Stimulated activated CD4-positive, alpha-beta T cell treated with anti-CD3 and anti-CD28 coated beads, TNF-alpha, amount 100 ng/mL, for 24 hours (primary cell): ENCODE measurements at regions not wholly inside any gene's neighbourhood (a gene's known extent, or its start where the extent isn't known, plus 50 kb on each side); places are given as distances from the start of the nearest gene placed in this dataset.
"Not testable (repeated sequence)": the region's sequence is repeated elsewhere in the genome, so short reads cannot be mapped to it uniquely, and the experiment has no call there.

ENCODE experiments used
- DNase-seq, 3 experiments: peaks; one replicate each; pipeline ENCODE4 v3.0.0-alpha.2; 2020; ENCODE audit warnings: low read depth in 3 of 3

DNA sequence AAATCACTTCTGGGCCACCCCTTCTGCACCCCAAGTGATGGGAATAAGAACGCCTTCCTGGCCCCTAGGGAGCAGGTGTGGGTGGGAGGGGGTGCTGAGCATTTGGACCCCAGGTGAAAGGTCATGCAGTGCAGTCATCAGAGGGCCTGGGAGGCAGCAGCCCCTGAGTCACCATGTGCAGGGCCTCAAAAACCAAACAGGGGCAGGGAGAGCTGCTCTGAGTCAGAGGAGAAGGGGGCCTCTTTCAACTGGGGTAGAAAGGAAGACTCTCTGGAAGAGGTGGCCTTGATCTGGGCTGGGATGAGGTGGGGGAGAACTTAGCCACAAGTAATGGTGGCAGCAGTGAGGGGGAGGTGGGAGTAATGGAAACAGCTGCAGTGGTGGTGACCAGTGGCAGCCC lies 164.3 kb downstream of the BUB3 start:
- DNase-seq, result no peak

DNA sequence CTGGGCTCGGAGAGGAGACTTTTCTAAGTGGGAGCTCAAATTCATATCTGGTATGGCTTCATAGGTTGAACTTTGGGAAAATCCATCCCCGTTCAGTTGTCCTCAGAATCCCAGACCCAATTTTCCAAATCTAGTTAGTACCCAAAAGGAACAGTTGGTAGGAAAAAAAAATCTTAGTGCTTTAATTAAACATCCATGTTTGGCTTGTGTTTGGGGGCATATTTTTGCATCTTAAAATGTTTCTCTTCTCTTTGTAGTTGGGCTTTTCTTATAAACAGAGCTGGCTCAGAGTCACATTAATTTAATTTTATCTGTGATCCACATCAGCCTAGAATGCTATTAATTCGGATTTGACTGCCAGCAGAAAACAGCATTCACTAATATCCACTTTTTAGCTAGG lies 165.9 kb downstream of the BUB3 start:
- no peak for DNase-seq

DNA sequence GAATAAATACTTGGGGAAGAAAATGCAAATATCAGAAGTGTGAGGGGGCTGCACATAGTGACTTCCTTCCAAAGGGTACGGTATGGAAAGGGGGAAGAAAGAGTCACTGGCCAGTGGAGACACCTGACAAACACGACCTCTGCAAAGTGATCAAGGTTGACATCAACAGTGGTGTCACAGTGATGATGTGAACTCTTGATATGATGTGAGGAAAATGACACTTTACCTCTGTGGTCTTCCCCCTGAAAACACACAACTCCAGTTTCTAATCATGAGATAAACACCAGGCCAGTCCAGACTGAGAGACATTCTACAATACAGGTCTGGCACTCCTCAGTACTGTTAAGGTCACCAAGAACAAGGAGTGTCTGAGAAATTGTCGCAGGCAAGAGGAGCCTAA lies 169.7 kb downstream of the BUB3 start:
- no peak for DNase-seq

DNA sequence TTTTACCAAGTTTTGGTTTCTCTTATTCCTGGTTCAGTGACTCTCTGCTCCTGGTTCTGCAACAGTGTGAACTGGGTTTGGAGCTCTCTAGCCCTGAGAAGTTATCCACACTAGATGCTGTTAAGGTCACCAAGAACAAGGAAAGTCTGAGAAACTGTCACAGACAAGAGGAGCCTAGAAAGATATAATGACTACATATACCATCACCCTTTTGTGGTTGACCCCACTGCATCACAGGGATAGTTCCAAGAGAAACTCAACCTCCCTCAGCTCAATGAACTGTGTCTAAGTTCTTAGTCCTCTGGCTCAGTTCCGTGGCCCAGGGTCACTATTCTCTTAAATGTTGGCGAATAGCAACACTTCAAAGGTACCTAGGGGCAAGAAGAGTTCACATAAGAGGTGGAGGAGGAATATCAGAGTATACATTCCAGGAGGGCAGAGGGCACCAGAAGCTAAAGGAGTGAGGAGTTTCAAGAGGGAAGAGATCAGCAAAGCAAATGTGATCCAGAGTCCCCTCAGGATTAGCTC lies 171.5 kb downstream of the BUB3 start:
- DNase-seq, result no peak

DNA sequence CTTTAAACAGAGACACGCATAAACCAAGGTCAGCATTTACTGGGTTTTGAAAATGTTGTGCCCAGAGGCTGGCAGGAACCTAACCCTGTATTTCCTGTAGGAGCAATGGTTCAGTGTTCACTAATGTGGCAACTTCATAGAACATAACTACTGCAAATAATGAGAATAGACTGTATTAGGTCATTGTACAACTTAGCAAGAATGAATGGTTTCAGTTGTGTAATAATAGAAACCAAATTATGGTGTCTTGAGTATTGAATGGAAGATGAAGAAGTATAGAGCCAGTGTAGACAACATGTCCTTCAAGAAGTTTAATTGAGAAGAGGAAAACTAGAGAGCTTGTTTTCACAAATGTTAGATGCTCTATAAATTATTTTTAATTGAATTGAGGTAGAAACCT lies 172.5 kb downstream of the BUB3 start:
- DNase-seq, result no peak

DNA sequence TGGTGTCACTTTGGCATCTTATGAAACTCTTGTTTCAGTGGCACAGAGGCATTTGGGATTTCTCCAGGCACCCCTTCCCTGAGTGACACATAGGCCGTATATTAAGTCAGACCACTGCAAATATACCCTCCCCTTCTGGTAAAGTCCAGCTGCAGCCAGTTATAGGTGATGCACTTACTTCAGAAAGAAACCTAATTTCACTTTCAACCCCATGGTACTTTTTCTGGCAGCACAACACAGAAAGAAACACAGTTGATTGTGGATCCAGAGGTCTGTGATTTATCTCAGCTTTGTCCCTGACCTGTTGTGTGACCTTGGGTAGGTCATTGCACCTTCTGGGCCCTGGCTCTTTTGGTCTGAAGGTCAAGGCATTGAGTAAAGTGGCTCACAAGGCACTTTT lies 173.2 kb downstream of the BUB3 start:
- DNase-seq, result no peak

DNA sequence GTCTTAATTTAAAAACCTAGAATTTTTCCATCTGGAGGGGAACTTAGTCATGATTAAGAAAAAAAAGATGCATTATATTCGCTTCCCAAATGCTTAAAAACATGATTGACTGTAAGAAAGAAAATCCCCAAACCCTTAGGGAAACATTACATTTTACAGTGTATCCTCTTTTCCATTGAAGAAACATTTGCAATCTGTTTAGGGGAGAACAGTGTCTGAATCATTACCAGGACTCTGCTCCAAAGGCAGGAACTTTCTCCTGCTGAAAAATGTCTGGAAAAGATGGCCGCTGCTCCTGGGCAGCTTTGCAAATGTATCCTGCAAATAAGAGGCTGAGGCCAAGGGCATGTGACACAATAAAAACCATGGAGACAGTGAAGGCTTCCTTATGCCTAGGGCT lies 173.7 kb downstream of the BUB3 start:
- DNase-seq, result no peak

DNA sequence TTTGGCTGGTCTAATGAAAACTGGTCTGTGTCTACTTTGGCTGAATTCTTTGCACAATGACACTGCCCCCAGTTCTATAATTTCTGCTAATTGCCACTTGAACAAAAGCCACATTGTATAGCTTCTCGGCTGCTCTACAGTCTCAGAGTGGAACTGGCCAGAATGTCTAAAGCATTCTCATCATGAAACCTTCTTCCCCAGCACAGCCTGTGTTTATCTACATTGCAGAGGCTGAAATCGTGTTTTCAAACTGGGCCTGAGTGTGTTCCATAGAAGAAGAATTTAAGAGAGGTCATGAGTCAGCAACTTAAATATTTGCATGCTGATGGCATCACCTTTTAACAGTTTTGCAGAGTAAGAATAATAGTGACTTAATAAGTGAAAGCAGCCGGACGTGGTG lies 177.2 kb downstream of the BUB3 start:
- no peak for DNase-seq

DNA sequence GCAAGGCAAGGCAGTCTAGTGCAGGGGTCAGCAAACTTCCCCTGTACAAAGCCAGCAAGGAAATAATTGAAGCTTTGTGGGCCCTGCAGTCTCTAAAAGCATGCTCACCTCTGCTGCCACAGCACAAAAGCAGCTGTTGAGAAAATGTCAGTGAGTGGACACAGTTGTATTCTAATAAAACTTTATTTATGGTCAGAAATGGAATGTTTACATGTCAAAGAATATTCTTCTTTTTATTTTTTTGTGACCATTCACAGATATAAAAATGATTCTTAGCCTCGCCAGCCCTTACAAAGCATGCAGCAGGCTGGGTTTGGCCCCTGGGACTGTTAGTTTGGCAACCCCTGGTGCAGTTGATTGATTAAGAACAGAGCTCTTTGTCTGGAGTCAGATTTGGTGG lies 192.4 kb downstream of the BUB3 start:
- no peak for DNase-seq

DNA sequence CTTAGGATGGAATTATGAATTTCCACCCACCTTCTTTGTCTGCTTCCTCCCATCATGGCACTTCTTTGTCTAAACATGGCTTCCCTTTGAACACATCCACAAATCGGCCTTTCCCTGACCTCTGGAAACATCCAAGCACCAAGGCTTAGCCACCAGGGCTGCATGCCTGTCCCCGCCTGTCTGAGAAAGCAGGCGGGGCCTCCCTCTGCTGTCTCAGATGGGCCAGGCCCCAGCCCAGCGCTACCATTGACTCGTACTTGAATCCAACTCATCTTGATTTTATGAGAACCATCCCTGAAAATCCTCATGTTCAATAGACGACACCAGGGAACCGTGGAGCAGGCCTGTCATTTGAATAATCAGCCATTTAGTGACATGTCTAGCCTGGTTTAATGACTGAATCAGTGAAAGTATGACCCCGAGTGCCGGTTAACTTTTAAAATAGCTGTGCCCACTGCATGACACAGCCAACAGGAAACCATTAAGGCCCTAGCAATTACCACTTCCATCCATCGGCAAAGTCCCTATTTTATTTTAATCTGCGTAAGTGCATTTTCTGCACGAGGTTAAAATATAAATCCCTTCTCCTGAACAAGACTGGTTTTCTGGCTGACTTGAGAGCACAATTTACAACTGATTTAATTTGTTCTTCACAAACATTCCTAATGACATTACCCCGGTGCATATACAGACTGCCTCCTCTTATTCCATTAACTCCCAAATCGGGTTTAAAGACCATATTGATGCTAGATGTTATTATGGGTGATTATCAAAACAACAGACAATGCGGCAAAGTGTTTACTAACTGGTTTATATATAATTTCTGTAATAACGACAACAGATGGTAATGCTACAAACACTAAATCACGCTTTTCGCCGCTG lies 194.7 kb downstream of the BUB3 start:
- DNase-seq, result no peak

DNA sequence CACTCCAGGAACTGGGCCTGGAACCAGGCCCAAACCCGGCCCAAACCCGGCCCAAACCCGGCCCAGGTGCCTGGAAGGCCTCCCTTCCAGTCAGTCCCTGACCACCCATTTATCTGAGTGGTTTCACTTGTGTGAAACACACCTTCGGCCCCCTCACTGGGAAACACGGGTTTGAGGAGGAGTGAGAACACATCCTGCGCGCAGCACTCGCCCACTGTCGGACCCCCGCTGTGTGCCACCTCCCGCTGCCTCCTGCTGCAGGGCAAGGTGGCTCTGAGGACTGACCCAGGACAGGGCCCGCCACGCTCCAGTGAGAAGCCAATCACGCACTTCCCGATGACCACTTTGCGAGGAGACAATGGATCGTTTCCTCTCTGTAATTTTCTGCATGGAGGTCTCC lies 197.5 kb downstream of the BUB3 start:
- no peak for DNase-seq

DNA sequence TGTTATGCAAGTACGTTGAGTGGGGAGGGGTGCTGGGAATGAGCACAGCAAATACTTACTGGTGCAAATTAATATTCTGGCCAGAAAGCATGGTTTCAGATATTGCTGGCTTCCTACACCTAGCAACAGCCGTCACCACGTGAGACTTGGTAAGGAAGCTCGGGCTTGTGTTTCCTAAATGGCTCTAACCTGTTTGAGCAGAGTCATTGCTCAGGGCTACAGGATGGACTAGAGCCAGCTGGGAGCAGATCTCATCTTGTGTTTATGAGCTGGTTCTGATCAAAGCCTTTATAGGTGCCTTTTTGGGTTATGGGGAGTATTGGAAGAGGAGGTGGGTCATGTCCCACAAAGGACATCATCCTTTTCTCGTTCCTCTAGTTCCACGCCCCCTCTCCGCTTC lies 200.3 kb downstream of the BUB3 start:
- DNase-seq, result no peak

DNA sequence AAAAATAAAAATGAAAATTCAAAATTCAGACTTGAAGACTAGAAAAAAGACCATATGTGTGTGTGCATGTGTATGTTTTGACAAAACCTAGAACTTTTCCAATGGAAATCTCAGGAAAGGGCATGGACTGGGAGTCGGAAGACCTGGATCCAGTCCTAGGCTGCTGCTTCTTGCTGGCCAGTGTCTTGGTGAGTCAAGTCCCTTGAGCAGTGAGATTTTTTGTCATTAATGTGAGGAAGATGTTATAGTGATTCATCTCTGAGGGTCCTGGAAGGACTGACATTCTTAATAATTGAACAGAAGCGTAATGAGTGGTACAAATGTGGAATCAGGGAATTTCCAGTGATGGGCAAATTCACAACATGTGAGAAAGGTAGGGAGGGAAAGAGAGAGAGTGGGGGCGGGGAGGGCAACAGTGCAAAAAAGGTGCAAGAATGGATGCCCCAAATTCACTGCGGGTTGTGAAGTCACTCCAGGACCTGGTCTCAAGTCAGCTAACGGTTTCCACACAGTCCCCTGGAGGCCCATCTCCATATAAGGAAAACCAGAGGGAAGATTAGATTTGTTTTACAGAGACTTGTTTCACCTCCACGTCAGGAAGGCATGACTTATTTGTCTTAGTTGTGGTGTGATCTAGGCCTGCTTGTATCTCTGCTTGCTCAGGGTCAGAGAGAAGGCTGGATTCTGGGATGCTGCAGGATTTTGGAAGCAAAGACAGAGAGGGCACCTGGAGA lies 201.7 kb downstream of the BUB3 start:
- DNase-seq, result no peak

DNA sequence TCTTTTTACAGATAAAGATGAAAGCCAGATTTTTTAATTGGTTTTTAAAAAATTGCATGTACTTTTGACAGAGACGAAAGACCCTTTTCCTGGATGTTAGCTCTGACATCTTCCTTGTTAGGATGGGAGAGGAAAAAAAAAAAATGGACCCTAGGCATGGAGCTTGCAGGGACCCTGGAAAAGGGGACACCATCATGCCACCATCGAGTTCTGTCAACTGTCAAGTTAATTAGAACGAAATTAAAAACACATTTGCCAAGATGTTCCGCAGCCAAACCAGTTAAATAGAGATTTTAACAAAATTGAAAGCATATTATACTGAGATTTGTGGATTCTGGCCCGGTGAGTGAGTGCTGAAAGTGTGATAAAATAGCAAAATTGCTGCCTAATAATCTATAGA lies 202.6 kb downstream of the BUB3 start:
- no peak for DNase-seq

DNA sequence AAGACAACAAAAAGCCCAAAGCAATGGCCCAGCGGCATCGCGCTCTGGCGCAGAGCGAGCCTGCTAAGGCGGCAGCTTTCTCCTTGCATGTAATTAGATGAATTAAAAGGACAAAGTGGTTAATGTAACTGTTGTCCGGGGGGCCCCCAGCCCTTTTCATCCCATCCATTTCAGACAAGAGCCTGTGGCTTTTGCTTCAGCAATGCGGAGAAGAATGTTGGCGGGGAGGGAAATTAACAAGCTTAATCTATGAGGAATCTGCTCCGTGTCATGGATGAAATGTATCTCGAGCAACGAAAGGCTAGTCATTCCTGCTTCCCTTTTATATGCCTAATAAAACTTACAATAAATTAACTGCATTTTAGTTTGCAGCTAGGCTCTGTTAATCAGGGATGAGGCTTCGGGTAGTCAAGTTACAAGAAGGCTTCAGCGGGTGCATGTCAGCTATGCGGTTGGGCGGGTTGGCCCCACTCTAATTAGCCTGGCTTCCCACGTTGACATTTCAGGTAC lies 203.3 kb downstream of the BUB3 start:
- DNase-seq, result no peak

DNA sequence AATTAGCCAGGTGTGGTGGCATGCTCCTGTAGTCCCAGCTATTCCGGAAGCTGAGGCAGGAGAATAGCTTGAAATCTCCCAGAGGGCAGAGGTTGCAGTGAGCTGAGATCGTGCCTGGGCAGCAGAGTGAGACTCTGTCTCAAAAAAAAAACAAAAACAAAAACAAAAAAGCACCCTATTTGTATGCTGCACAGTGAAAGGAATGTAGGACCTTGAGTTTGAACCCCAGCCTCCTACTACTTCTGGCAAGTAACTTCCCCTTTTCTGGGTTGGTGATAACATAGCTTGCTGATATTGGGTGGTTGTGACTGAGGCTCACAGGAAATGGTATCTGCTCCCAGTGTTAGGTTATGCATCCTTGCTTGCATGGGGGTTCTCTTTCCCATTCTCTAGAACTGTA lies 205.3 kb downstream of the BUB3 start:
- DNase-seq, result no peak

DNA sequence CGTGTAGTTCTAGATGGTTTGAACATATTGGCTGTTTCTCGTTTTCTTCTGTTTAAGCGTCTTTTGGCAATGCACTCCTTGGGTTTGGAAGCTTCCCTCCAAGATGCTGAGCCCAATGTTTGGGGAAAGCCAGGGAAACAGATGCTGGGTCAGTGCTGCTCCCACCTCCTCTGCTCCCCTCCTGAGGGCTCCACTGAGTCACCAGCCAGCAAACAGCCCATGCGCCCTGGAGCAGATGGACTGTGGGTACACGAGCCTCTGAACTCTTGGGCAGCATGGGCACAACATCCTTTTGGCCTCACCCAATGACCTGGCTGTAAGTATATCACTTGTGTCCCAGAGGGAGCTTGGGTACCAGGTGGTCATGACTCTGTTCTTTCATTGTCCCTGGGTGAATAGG lies 207.6 kb downstream of the BUB3 start:
- no peak for DNase-seq

DNA sequence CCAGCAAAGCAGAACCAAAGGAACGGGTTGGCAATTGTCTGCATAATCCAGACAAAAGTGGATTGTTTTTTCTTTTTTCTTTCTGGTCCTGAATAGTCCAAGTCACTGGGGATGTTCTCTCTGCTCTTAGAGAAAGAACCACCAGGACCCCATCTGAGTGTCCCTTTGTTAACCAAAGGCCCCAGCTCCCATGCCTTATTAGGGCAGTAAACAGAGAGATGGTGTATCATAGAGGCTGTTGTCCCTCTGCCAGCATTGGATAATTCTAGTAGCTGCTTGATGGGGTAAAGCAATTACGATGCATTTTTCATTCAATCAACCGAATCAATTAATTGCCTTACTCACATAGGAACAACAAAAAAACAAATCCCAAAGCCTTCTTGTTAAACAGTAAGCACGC lies 213.0 kb downstream of the BUB3 start:
- DNase-seq, result no peak

DNA sequence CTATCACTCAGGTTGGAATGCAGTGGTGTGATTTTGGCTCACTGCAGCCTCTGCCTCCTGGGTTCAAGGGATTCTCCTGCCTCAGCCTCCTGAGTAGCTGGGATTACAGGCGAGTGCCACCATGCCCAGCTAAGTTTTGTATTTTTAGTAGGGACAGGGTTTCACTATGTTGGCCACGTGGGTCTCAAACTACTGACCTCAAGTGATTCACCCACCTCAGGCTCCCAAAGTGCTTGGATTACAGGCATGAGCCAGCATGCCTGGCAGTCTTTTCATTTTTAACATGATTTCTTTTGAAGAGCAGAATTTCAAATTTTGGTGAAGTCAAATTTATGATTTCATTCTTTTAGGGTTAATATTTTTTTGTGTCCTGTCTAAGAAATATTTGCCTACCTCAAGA lies 217.4 kb downstream of the BUB3 start:
- DNase-seq, result not testable (repeated sequence)

DNA sequence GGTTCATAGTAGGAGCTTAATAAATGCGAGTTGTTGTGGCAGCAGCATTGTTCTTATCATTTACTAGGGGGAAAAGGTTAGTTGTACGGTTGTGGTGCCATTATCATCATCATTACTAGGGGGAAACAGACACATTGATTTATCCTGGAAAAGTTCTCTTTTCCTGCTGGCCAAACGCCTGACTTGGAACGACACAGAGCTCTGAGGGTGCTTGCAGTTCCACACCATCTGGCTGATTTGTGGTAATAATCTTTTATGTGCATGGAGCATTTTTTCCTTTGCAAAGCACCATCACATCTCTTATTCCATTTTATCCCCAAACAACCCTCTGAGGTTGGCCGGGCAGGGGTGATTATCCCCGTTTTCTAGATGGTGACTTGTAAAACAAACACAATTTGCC lies 219.4 kb downstream of the BUB3 start:
- no peak for DNase-seq

DNA sequence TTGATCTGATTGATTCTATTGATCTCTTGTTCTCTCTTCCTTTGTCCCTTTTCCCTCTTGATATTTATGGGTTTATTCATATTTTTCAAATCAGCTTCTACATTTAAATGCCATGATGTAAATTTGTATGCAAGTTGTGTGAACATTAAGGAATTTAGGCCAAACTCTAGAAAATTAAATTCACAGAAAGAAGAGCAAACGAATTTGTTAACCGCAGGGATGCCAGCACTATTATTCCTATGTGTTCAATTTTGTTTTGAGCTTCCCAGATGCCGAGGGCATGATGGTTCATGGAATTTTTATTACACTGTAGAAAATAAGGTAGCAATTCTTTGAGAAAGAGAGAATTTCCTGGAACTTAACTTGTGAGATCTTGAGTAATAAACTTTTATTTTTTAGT lies 220.9 kb downstream of the BUB3 start:
- DNase-seq, result no peak

DNA sequence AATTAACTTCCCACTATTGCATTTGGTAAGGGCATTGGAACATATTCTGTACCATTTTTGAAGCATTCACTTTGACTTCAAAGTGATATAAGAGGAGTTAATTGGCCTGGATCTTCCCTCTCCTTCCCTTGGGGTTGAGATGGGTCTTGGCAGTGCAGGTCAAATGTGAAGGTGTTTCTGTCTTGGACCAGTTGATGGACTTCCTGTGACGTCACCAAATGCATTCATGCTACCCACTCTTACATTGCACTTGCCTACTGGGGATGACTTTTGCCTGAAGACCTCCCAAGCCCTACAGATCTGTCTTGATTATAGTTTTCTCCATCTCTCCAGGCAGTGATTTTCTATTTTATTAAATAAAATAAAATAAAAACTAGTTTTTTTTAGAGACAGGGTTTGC lies 221.5 kb downstream of the BUB3 start:
- no peak for DNase-seq

DNA sequence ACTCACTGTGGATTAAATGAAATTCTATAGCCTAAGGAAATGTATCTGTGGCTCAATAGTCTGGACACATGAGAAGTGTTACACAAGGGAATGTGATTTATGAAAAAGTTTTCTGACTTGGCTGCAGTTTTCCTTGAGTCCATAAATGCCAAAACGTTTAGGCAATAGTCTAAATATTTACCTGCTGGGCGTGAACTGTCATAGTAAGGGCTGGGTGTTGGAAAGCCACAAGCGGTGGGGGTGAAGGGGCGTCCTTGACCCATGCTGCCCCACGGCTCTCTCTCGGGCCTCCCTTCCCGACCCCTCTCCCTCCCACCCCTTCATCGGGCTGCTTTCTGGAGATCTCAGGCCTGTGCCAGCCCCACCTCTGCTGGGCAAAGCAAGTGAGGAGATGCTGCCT lies 223.7 kb downstream of the BUB3 start:
- no peak for DNase-seq
